Transverse colon (tissue), 4 donors: ENCODE measurements at regions not wholly inside any gene's neighbourhood (a gene's known extent, or its start where the extent isn't known, plus 50 kb on each side); places are given as distances from the start of the nearest gene placed in this dataset.
A peak's percentile ranks its signal among the peaks of the same experiment; 100 is the strongest.

Source experiments
- DNase-seq: peaks from one replicate; pipeline ENCODE4 v3.0.0-alpha.2; 2019
- H3K27ac ChIP-seq, 4 donors: fragments of 200-600 bp; sonication (generic); 2 replicates each; pipeline ENCODE4 v1.5.1; 2016 to 2018; ENCODE audit warnings: inconsistent platforms in 4 of 4
- H3K27me3 ChIP-seq: fragments of 200-600 bp; sonication (generic); 2 replicates; pipeline ENCODE4 v1.5.1; 2017; ENCODE audit warnings: inconsistent platforms
- H3K36me3 ChIP-seq, 4 donors: fragments of 200-600 bp; sonication (generic); 2 replicates each; pipeline ENCODE4 v1.5.1; 2017 to 2019; ENCODE audit warnings: inconsistent platforms in 4 of 4
- H3K4me1 ChIP-seq, 4 donors: fragments of 200-600 bp; sonication (generic); 2 replicates each; pipeline ENCODE4 v1.5.1; 2017 to 2020; ENCODE audit warnings: inconsistent platforms in 4 of 4
- H3K4me3 ChIP-seq, 4 donors: fragments of 200-600 bp; sonication (generic); 1 replicate in 1 of 4; 2 replicates in 3 of 4; pipeline versions ENCODE4 v1.5.1 to v1.6.1; 2017 to 2019; ENCODE audit warnings: inconsistent platforms in 4 of 4
- H3K9me3 ChIP-seq, 2 donors: fragments of 200-600 bp; sonication (generic); 2 replicates each; pipeline ENCODE4 v1.5.1; 2017 to 2019; ENCODE audit warnings: inconsistent platforms in 2 of 2
- CTCF ChIP-seq, 5 experiments: fragments of 200-600 bp in 3 of 5; fragments of 450-650 bp in 2 of 5; sonication (generic) in 3 of 5; IDR thresholded peaks; 1 replicate in 2 of 5; 2 replicates in 3 of 5; pipeline ENCODE4 v1.5.1; 2016 to 2017; ENCODE audit warnings: antibody characterized with exemption in 5 of 5, inconsistent platforms in 3 of 5, mild to moderate bottlenecking in 2 of 5, moderate library complexity in 1 of 5
- EP300 ChIP-seq: sonication (generic); formaldehyde crosslinking; IDR thresholded peaks from one replicate; pipeline ENCODE4 v1.6.1; 2017; ENCODE audit warnings: antibody characterized with exemption, low read depth
- POLR2A ChIP-seq: fragments of 450-650 bp; IDR thresholded peaks from one replicate; pipeline ENCODE4 v1.6.1; 2016; ENCODE audit warnings: antibody characterized with exemption, mild to moderate bottlenecking, moderate library complexity
- POLR2AphosphoS5 ChIP-seq, 3 donors: sonication (generic); formaldehyde crosslinking; IDR thresholded peaks; one replicate each; pipeline ENCODE4 v1.6.1; 2016; ENCODE audit warnings: antibody characterized with exemption in 3 of 3
- WGBS, 2 donors: methylation state at CpG; one replicate each; pipeline ENCODE4 v1.1.5; 2018; ENCODE audit warnings: low coverage in 1 of 2; 5-methylcytosine and 5-hydroxymethylcytosine counted together
- in situ Hi-C, 4 donors: fragments of 200-750 bp; cut with MboI; loops; one replicate each; pipeline versions ENCODE4 v1.15.0 to v1.15.1; 2017; ENCODE audit warnings: low sequenced_read_pairs in 3 of 4, low pct_ligation_motif_present in 1 of 4, low pct_unique_long_range_greater_than_20kb in 1 of 4
- intact Hi-C: fragments of 100-400 bp; cut with DNase I; formaldehyde crosslinking; loops from one replicate; pipeline ENCODE4 v1.15.1; 2023; ENCODE audit warnings: low total_unique reads

GRCh38 chr16:86122681-86123342 lies 223.8 kb downstream of the IRF8 start:
- DNase-seq: peak; percentile 28
- Histone ChIP-seq H3K27me3 (no peaks in the 10 kb centered on the region), H3K4me3 (no peak overlapping the region), H3K27ac (no peak overlapping the region), H3K9me3 (no peaks in the 10 kb centered on the region), H3K4me1 (peaks cover 0 to 17% (median 8%) of the 10 kb centered on the region in 4 donors), H3K36me3 (no peaks in the 10 kb centered on the region)
- TF ChIP-seq EP300 (no peak), POLR2AphosphoS5 (IDR thresholded peaks at IDR 0.05) (no peak), CTCF (IDR thresholded peaks at IDR 0.05) (no peak), POLR2A (no peak)
- in situ Hi-C loops (no loop called here), intact Hi-C loops (no loop called here)
- WGBS, 2 donors: 50% methylated on average over 14 of the region's 15 CpGs; no CpG with 5 or more reads in 1 of the 2 donors

- TF ChIP-seq POLR2A: no peak
- no peak for TF ChIP-seq CTCF (IDR thresholded peaks at IDR 0.05)
- no peak for TF ChIP-seq POLR2AphosphoS5 (IDR thresholded peaks at IDR 0.05)
- no peak for TF ChIP-seq EP300
- H3K36me3 ChIP-seq: no peaks in the 10 kb centered on the region
- DNase-seq: no peak
- peaks cover 0 to 9% (median 3%) of the 10 kb centered on the region in 4 donors for H3K4me1 ChIP-seq
- WGBS, 2 donors: 68 to 78% methylated on average over 3 to 4 of the region's 4 CpGs
- no peak overlapping the region for H3K4me3 ChIP-seq
- intact Hi-C loops: no loop called here
- no peak overlapping the region for H3K27ac ChIP-seq
- H3K27me3 ChIP-seq: no peaks in the 10 kb centered on the region
- in situ Hi-C loops: no loop called here
- no peaks in the 10 kb centered on the region for H3K9me3 ChIP-seq
These were observed 225.4 kb downstream of the IRF8 start for GRCh38 chr16:86124321-86124720.

GRCh38 chr16:86126891-86127290 lies 227.9 kb downstream of the IRF8 start:
- H3K4me1 ChIP-seq: peaks cover 0 to 2% (median 0%) of the 10 kb centered on the region in 4 donors
- in situ Hi-C loops (no loop called here), intact Hi-C loops (no loop called here)
- H3K4me3 ChIP-seq: no peak overlapping the region
- H3K27ac ChIP-seq: no peak overlapping the region
- no peak for TF ChIP-seq EP300
- no peak for TF ChIP-seq CTCF (IDR thresholded peaks at IDR 0.05)
- TF ChIP-seq POLR2AphosphoS5 (IDR thresholded peaks at IDR 0.05): no peak
- TF ChIP-seq POLR2A: no peak
- H3K27me3 ChIP-seq: no peaks in the 10 kb centered on the region
- WGBS, 2 donors: 90% methylated on average over 12 of the region's 12 CpGs; no CpG with 5 or more reads in 1 of the 2 donors
- no peak for DNase-seq
- no peaks in the 10 kb centered on the region for H3K36me3 ChIP-seq
- no peaks in the 10 kb centered on the region for H3K9me3 ChIP-seq

- TF ChIP-seq POLR2A (no peak), EP300 (no peak), CTCF (IDR thresholded peaks at IDR 0.05) (no peak), POLR2AphosphoS5 (IDR thresholded peaks at IDR 0.05) (no peak)
- Histone ChIP-seq H3K27ac (no peak overlapping the region), H3K9me3 (no peaks in the 10 kb centered on the region), H3K4me1 (peaks cover 0 to 2% (median 0%) of the 10 kb centered on the region in 4 donors), H3K4me3 (no peak overlapping the region), H3K36me3 (no peaks in the 10 kb centered on the region), H3K27me3 (no peaks in the 10 kb centered on the region)
- WGBS, 2 donors: 80 to 85% methylated on average over 9 to 13 of the region's 13 CpGs
- in situ Hi-C loops: no loop called here
- intact Hi-C loops: no loop called here
- DNase-seq: no peak
These were observed 228.4 kb downstream of the IRF8 start for GRCh38 chr16:86127366-86127765.
